Neutrophil (primary cell): ENCODE measurements at regions not wholly inside any gene's neighbourhood (a gene's known extent, or its start where the extent isn't known, plus 50 kb on each side); places are given as distances from the start of the nearest gene placed in this dataset.
"Not testable (repeated sequence)": the region's sequence is repeated elsewhere in the genome, so short reads cannot be mapped to it uniquely, and the experiment has no call there.

ENCODE experiments used
- H3K27ac ChIP-seq: fragments of 200-600 bp; sonication (generic); 2 replicates; pipeline ENCODE4 v1.5.1; 2016; ENCODE audit warnings: mild to moderate bottlenecking, moderate library complexity
- H3K27me3 ChIP-seq: fragments of 200-600 bp; sonication (generic); 2 replicates; pipeline ENCODE4 v1.6.0; 2016; ENCODE audit warnings: mild to moderate bottlenecking
- H3K36me3 ChIP-seq: fragments of 200-600 bp; sonication (generic); 2 replicates; pipeline ENCODE4 v1.5.1; 2017
- H3K4me1 ChIP-seq, 2 experiments: fragments of 200-600 bp in 1 of 2; sonication (generic) in 1 of 2; 1 replicate in 1 of 2; 2 replicates in 1 of 2; pipeline versions ENCODE4 v1.5.1 to v1.6.1; 2013 to 2016; ENCODE audit warnings: low read depth in 1 of 2, low read length in 1 of 2, mild to moderate bottlenecking in 1 of 2, moderate library complexity in 1 of 2; ENCODE audit not compliant: control insufficient read depth in 1 of 2, insufficient read depth in 1 of 2
- H3K4me3 ChIP-seq, 2 experiments: fragments of 200-600 bp in 1 of 2; sonication (generic) in 1 of 2; 1 replicate in 1 of 2; 2 replicates in 1 of 2; pipeline ENCODE4 v1.5.1; 2013 to 2016; ENCODE audit warnings: low read depth in 1 of 2, low read length in 1 of 2, mild to moderate bottlenecking in 1 of 2, moderate library complexity in 1 of 2
- H3K9me3 ChIP-seq: fragments of 200-600 bp; sonication (generic); 2 replicates; pipeline ENCODE4 v1.5.1; 2016
- CTCF ChIP-seq: fragments of 200-600 bp; sonication (generic); IDR thresholded peaks from 2 replicates; pipeline ENCODE4 v1.5.1; 2016; ENCODE audit warnings: antibody characterized with exemption

- Histone ChIP-seq H3K9me3 (no peaks in the 10 kb centered on the region), H3K27ac (no peak overlapping the region), H3K4me3 (no peak overlapping the region), H3K4me1 (no peaks in the 10 kb centered on the region), H3K36me3 (no peaks in the 10 kb centered on the region), H3K27me3 (no peaks in the 10 kb centered on the region)
- TF ChIP-seq CTCF, result no peak
Observed at GRCh38 chr22:23424031-23424430, 156.1 kb downstream of the IGLL1 start.

DNA sequence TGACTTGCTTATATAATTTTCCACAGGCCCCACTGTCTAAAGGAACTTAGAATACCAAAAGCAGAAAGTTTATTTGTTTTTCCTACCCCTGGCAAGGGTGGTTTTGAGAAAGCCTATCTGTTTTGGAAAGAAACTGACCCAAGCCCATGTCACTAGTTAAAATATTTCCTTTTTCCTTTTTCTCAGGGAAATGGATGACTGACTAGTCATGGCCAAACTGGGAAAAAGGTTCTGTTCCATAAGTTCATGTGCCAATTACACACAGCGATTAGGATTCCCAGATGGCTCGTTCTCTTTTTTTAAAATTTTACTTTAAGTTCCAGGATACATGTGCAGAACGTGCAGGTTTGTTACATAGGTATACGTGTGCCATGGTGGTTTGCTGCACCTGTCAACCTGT lies 157.8 kb downstream of the IGLL1 start:
- H3K4me1 ChIP-seq, H3K9me3 ChIP-seq, H3K36me3 ChIP-seq, H3K27me3 ChIP-seq, H3K4me3 ChIP-seq, H3K27ac ChIP-seq: not testable (repeated sequence)

DNA sequence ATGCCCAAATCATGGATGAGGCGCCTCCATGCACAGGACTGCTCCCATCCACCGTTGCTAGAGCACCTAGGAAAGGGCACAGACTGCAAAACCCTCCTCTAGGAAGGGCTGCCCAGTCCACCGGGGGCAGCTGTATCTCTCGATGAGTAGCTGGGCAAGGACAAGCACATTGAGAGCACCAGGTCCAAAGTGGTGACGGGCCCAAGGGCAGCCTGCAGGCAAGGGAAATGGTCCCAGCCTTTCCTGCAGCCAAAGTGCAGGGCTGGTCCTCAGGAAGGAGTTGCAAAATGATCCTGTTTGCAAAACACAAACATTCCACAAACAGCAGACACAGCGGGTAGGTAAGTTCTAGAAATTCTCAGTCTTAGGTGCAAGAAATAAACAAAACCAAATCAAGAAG lies 158.8 kb downstream of the IGLL1 start:
- H3K27me3 ChIP-seq, H3K4me1 ChIP-seq, H3K36me3 ChIP-seq, H3K4me3 ChIP-seq, H3K9me3 ChIP-seq, H3K27ac ChIP-seq: not testable (repeated sequence)

DNA sequence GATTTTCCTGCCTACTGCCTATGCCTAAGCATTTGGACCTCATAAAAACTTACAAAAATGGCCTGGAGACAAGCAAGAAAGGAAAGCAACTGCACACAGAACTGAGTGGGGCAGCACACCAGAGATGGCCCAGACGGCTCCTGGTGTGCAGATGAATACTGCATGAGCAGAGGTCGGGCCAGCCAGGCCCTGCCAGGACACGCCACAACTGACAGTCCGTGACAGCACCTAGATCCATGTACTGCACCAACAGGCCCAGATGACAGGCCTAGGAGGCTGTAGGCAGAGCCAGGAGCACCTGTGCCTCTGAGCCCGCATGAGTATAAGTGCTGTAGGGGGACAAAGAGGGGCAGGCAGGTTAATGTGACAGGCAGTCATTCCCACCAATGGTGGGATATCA lies 160.2 kb downstream of the IGLL1 start:
- no peak overlapping the region for H3K27ac ChIP-seq
- no peak for TF ChIP-seq CTCF
- no peaks in the 10 kb centered on the region for H3K9me3 ChIP-seq
- no peaks in the 10 kb centered on the region for H3K36me3 ChIP-seq
- no peaks in the 10 kb centered on the region for H3K27me3 ChIP-seq
- no peak overlapping the region for H3K4me3 ChIP-seq
- H3K4me1 ChIP-seq, result no peaks in the 10 kb centered on the region

DNA sequence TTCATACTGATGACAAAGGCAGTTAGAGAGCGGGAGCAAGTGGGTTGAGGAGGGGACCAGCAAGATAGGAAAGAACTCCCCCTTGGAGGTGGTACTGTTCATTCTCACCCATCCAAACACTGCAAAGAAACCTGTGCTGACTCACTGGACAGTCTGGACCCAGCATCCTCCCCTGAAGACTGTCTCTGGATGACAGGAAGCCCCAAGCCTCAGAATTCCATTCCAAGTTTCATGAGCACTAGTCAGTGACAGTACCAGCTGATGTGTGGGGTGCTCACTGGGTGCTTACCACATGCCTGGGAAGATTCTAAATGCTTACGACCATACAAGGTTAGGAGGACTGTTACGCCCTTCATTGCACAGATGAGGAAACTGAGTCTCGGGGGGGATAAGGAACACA lies 160.9 kb downstream of the IGLL1 start:
- Histone ChIP-seq H3K4me3 (no peak overlapping the region), H3K27ac (no peak overlapping the region), H3K36me3 (no peaks in the 10 kb centered on the region), H3K4me1 (no peaks in the 10 kb centered on the region), H3K27me3 (no peaks in the 10 kb centered on the region), H3K9me3 (no peaks in the 10 kb centered on the region)
- no peak for TF ChIP-seq CTCF

GRCh38 chr22:23418159-23418788 lies 161.8 kb downstream of the IGLL1 start:
- Histone ChIP-seq H3K4me1 (no peaks in the 10 kb centered on the region), H3K27ac (no peak overlapping the region), H3K27me3 (no peaks in the 10 kb centered on the region), H3K4me3 (no peak overlapping the region), H3K36me3 (no peaks in the 10 kb centered on the region), H3K9me3 (no peaks in the 10 kb centered on the region)
- no peak for TF ChIP-seq CTCF

- not testable (repeated sequence) for H3K27ac ChIP-seq, H3K27me3 ChIP-seq, H3K4me3 ChIP-seq, H3K4me1 ChIP-seq, H3K9me3 ChIP-seq, H3K36me3 ChIP-seq
Observed at GRCh38 chr22:23417327-23417726, 162.8 kb downstream of the IGLL1 start.

DNA sequence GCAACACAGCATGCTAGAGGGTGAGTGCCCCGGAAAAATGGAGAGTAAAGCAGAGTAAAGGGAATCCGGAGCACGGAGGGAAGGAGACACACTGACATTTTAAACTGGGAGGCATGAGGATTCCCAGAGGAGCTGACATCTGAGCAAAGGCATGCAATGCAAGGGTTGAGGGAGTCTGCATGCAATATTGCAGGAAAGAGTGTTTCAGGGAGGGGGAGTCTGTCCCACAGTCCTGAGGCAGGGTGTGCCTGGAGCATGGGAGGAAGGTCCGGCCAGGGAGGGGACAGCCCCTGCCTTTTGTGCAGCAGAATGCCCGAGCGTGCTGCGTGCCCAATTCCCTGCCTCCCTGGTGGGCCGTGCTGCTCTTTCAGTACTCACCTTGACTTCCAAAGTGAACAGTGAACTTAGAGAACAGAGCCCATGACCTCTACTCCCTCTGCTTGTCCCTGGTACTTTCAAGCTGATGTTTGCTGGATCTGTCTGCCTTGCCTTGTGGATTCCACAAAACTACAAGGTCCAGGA lies 163.9 kb downstream of the IGLL1 start:
- not testable (repeated sequence) for H3K36me3 ChIP-seq, H3K4me1 ChIP-seq, H3K9me3 ChIP-seq, H3K27ac ChIP-seq, H3K4me3 ChIP-seq, H3K27me3 ChIP-seq
